Astrocyte of the cerebellum (primary cell): ENCODE measurements at regions not wholly inside any gene's neighbourhood (a gene's known extent, or its start where the extent isn't known, plus 50 kb on each side); places are given as distances from the start of the nearest gene placed in this dataset.
A peak's percentile ranks its signal among the peaks of the same experiment; 100 is the strongest.

Source experiments
- DNase-seq: peaks from one replicate; pipeline ENCODE4 v3.0.0-alpha.2; 2011; ENCODE audit warnings: low read depth
- H3K4me3 ChIP-seq: 2 replicates; pipeline ENCODE4 v1.5.1; 2011; ENCODE audit warnings: mild to moderate bottlenecking, low read depth, low read length, moderate library complexity
- CTCF ChIP-seq: IDR thresholded peaks from 2 replicates; pipeline ENCODE4 v1.5.1; 2012; ENCODE audit warnings: low read length, low read depth, moderate library complexity, mild to moderate bottlenecking; ENCODE audit errors: missing control alignments
- in situ Hi-C: cut with HindIII; loops from 2 replicates; pipeline ENCODE4 v1.10.0; 2017; ENCODE audit warnings: low sequenced_read_pairs

- in situ Hi-C loops = no loop called here
- H3K4me3 ChIP-seq = no peak overlapping the region
- DNase-seq = no peak
- no peak for TF ChIP-seq CTCF
Observed at GRCh38 chr20:19940988-19941460, 76.1 kb upstream of the NAA20 start.

- no peak for DNase-seq
- TF ChIP-seq CTCF = no peak
- in situ Hi-C loops = no loop called here
- no peak overlapping the region for H3K4me3 ChIP-seq
Observed at GRCh38 chr20:19942611-19943010, 74.6 kb upstream of the NAA20 start.

- no peak for DNase-seq
- no peak for TF ChIP-seq CTCF
- H3K4me3 ChIP-seq = no peak overlapping the region
- in situ Hi-C loops = no loop called here
Observed at GRCh38 chr20:19943061-19943521, 74.1 kb upstream of the NAA20 start.

GRCh38 chr20:19944772-19945459 is 72.2 kb upstream of the NAA20 start:
- in situ Hi-C loops = no loop called here
- no peak overlapping the region for H3K4me3 ChIP-seq
- peak; percentile 55 for DNase-seq
- no peak for TF ChIP-seq CTCF

- no peak for TF ChIP-seq CTCF
- in situ Hi-C loops = no loop called here
- no peak overlapping the region for H3K4me3 ChIP-seq
- DNase-seq = no peak
Observed at GRCh38 chr20:19945732-19946670, 71.2 kb upstream of the NAA20 start.

- no peak for DNase-seq
- no peak for TF ChIP-seq CTCF
- H3K4me3 ChIP-seq = no peak overlapping the region
- in situ Hi-C loops = no loop called here
Observed at GRCh38 chr20:19947611-19948264, 69.4 kb upstream of the NAA20 start.
